HG03565 (cell line): ENCODE measurements at regions not wholly inside any gene's neighbourhood (a gene's known extent, or its start where the extent isn't known, plus 50 kb on each side); places are given as distances from the start of the nearest gene placed in this dataset.

Experiments
- ATAC-seq: cut with Tn5 transposase; IDR thresholded peaks from one replicate; pipeline ENCODE4 v1.9.1; 2021; ENCODE audit warnings: mild to moderate bottlenecking, moderate library complexity; ENCODE audit not compliant: unreplicated experiment

GRCh38 chr9:90032296-90033027 is 427.6 kb downstream of the GADD45G start:
- ATAC-seq, result no peak

- ATAC-seq, result no peak
These were observed 428.3 kb downstream of the GADD45G start for GRCh38 chr9:90033028-90033650.

- ATAC-seq, result no peak
These were observed 429.3 kb downstream of the GADD45G start for GRCh38 chr9:90034071-90034470.

GRCh38 chr9:90035471-90035870 is 430.7 kb downstream of the GADD45G start:
- ATAC-seq, result no peak

- ATAC-seq, result no peak
These were observed 432.5 kb downstream of the GADD45G start for GRCh38 chr9:90037146-90037797.

- ATAC-seq, result no peak
These were observed 434.0 kb downstream of the GADD45G start for GRCh38 chr9:90038763-90039162.

- ATAC-seq, result no peak
These were observed 439.5 kb downstream of the GADD45G start for GRCh38 chr9:90044263-90044662.

GRCh38 chr9:90044710-90045151 is 439.9 kb downstream of the GADD45G start:
- no peak for ATAC-seq

GRCh38 chr9:90046317-90046861 is 441.6 kb downstream of the GADD45G start:
- ATAC-seq, result no peak

- ATAC-seq, result no peak
These were observed 443.0 kb downstream of the GADD45G start for GRCh38 chr9:90047828-90048227.

- no peak for ATAC-seq
These were observed 447.6 kb downstream of the GADD45G start for GRCh38 chr9:90052366-90052765.

- ATAC-seq, result no peak
These were observed 448.2 kb downstream of the GADD45G start for GRCh38 chr9:90053027-90053426.

- no peak for ATAC-seq
These were observed 450.0 kb downstream of the GADD45G start for GRCh38 chr9:90054810-90055209.

GRCh38 chr9:90055226-90055625 is 450.4 kb downstream of the GADD45G start:
- ATAC-seq, result no peak

- ATAC-seq, result no peak
These were observed 452.5 kb downstream of the GADD45G start for GRCh38 chr9:90057361-90057760.

GRCh38 chr9:90058182-90058763 is 453.5 kb downstream of the GADD45G start:
- ATAC-seq, result no peak

GRCh38 chr9:90059436-90059835 is 454.6 kb downstream of the GADD45G start:
- no peak for ATAC-seq

- ATAC-seq, result no peak
These were observed 455.4 kb downstream of the GADD45G start for GRCh38 chr9:90060256-90060655.

- no peak for ATAC-seq
These were observed 456.4 kb downstream of the GADD45G start for GRCh38 chr9:90061187-90061586.

GRCh38 chr9:90062982-90063381 is 458.2 kb downstream of the GADD45G start:
- no peak for ATAC-seq

GRCh38 chr9:90064248-90064647 is 459.4 kb downstream of the GADD45G start:
- no peak for ATAC-seq
